Suppressor macrophage treated with lipopolysaccharide for 4 hours (primary cell): ENCODE measurements at regions not wholly inside any gene's neighbourhood (a gene's known extent, or its start where the extent isn't known, plus 50 kb on each side); places are given as distances from the start of the nearest gene placed in this dataset.

Experiments
- DNase-seq: peaks from one replicate; pipeline ENCODE4 v3.0.0-alpha.2; 2020

- DNase-seq, result no peak
Measured at GRCh38 chr5:160175438-160176218, 53.7 kb upstream of the FABP6 start.

- DNase-seq, result no peak
Measured at GRCh38 chr5:160174780-160175437, 54.4 kb upstream of the FABP6 start.

- DNase-seq, result no peak
Measured at GRCh38 chr5:160174290-160174689, 55.0 kb upstream of the FABP6 start.

- DNase-seq, result no peak
Measured at GRCh38 chr5:160171666-160172065, 52.4 kb upstream of the PWWP2A start.

GRCh38 chr5:160169326-160169725 is 50.1 kb upstream of the PWWP2A start:
- peak; percentile 75 for DNase-seq
